HT-29 (cell line): ENCODE measurements at regions not wholly inside any gene's neighbourhood (a gene's known extent, or its start where the extent isn't known, plus 50 kb on each side); places are given as distances from the start of the nearest gene placed in this dataset.
A peak's percentile ranks its signal among the peaks of the same experiment; 100 is the strongest.

Source experiments
- DNase-seq: peaks from one replicate; pipeline ENCODE4 v3.0.0-alpha.2; 2015; ENCODE audit warnings: low spot score

- no peak for DNase-seq
These were observed 633.3 kb upstream of the ACVR2A start for GRCh38 chr2:147211484-147211883.

GRCh38 chr2:147204102-147204501, 640.7 kb upstream of the ACVR2A start:
- no peak for DNase-seq

- no peak for DNase-seq
These were observed 646.1 kb upstream of the ACVR2A start for GRCh38 chr2:147198651-147199171.

GRCh38 chr2:147197754-147198483, 646.9 kb upstream of the ACVR2A start:
- no peak for DNase-seq

- no peak for DNase-seq
These were observed 662.6 kb upstream of the ACVR2A start for GRCh38 chr2:147182260-147182659.

- no peak for DNase-seq
These were observed 663.3 kb upstream of the ACVR2A start for GRCh38 chr2:147181351-147182029.

- DNase-seq, result peak; percentile 18
These were observed 667.6 kb upstream of the ACVR2A start for GRCh38 chr2:147177071-147177857.

- no peak for DNase-seq
These were observed 670.0 kb upstream of the ACVR2A start for GRCh38 chr2:147174824-147175254.

GRCh38 chr2:147173798-147174197, 671.0 kb upstream of the ACVR2A start:
- no peak for DNase-seq

- no peak for DNase-seq
These were observed 671.6 kb upstream of the ACVR2A start for GRCh38 chr2:147173189-147173581.

GRCh38 chr2:147172493-147173188, 672.2 kb upstream of the ACVR2A start:
- no peak for DNase-seq

- DNase-seq, result no peak
These were observed 672.9 kb upstream of the ACVR2A start for GRCh38 chr2:147171941-147172340.

- no peak for DNase-seq
These were observed 673.9 kb upstream of the ACVR2A start for GRCh38 chr2:147170932-147171331.

- DNase-seq, result no peak
These were observed 679.0 kb upstream of the ACVR2A start for GRCh38 chr2:147165697-147166382.

- no peak for DNase-seq
These were observed 680.3 kb upstream of the ACVR2A start for GRCh38 chr2:147164563-147164962.

- no peak for DNase-seq
These were observed 683.1 kb upstream of the ACVR2A start for GRCh38 chr2:147161746-147162145.

- DNase-seq, result no peak
These were observed 687.9 kb upstream of the ACVR2A start for GRCh38 chr2:147156970-147157369.

- DNase-seq, result no peak
These were observed 694.6 kb upstream of the ACVR2A start for GRCh38 chr2:147150241-147150635.

- no peak for DNase-seq
These were observed 695.1 kb upstream of the ACVR2A start for GRCh38 chr2:147149575-147150240.

GRCh38 chr2:147147802-147148201, 697.0 kb upstream of the ACVR2A start:
- DNase-seq, result no peak
